ENCODE measurements at regions not wholly inside any gene's neighbourhood (a gene's known extent, or its start where the extent isn't known, plus 50 kb on each side); places are given as distances from the start of the nearest gene placed in this dataset.

DNA sequence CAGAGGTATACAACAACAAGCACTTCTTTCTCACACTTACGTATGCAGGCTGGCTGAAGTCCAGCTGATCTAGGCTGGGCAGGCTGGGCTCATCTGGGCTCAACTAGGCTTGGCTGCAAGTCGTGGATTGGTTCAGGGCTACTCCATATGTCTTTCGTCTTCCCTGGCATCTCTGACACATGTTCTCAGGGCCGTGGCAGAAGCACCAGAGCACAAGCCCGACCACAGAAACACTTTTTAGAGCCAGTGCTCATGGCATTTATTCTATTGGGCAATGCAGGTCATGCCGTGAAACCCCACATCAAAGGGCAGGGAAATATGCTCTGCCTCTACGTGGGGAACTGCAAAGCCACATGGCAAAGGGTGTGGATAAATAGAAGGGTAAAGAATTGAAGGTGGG is 93.8 kb downstream of the RIN2 start:
- peaks cover 5 to 20% (median 10%) of the 10 kb centered on the region in 4 donors for H3K4me1 ChIP-seq
- no peaks in the 10 kb centered on the region for H3K9me3 ChIP-seq
- H3K36me3 ChIP-seq = no peaks in the 10 kb centered on the region
- 69 to 87% (median 75%) methylated on average over 7 of the region's 7 CpGs for WGBS, 5 donors
- no peak for DNase-seq
- TF ChIP-seq POLR2A (IDR thresholded peaks at IDR 0.05) (no peak), EP300 (IDR thresholded peaks at IDR 0.05) (no peak), POLR2AphosphoS5 (IDR thresholded peaks at IDR 0.05) (no peak)
- TF ChIP-seq, protein P1, sequence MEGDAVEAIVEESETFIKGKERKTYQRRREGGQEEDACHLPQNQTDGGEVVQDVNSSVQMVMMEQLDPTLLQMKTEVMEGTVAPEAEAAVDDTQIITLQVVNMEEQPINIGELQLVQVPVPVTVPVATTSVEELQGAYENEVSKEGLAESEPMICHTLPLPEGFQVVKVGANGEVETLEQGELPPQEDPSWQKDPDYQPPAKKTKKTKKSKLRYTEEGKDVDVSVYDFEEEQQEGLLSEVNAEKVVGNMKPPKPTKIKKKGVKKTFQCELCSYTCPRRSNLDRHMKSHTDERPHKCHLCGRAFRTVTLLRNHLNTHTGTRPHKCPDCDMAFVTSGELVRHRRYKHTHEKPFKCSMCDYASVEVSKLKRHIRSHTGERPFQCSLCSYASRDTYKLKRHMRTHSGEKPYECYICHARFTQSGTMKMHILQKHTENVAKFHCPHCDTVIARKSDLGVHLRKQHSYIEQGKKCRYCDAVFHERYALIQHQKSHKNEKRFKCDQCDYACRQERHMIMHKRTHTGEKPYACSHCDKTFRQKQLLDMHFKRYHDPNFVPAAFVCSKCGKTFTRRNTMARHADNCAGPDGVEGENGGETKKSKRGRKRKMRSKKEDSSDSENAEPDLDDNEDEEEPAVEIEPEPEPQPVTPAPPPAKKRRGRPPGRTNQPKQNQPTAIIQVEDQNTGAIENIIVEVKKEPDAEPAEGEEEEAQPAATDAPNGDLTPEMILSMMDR (IDR thresholded peaks at IDR 0.05) = no peak
- intact Hi-C loops (cut with DNase I; ENCODE audit: low total_unique reads) = no loop called here
- H3K27ac ChIP-seq = no peak overlapping the region
- no peaks in the 10 kb centered on the region for H3K27me3 ChIP-seq
- no peak overlapping the region for H3K4me3 ChIP-seq

DNA sequence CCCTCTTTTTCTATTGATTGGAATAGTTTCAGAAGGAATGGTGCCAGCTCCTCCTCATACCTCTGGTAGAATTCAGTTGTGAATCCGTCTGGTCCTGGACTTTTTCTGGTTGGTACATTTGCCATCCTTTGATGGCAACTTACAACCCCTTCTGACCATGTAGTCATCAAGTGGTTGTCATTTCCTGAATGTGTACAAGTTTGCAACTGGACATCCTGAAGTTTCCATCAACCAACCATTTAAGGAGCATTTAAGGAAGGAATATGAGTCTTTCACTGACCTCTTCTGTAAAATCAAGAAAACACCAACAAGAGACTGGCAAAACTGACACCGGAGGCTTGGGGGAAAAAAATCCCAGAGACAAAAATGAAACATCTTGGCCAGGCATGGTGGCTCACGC is 97.4 kb downstream of the RIN2 start:
- no peak overlapping the region for H3K4me3 ChIP-seq
- intact Hi-C loops (cut with DNase I; ENCODE audit: low total_unique reads) = no loop called here
- H3K27me3 ChIP-seq = no peaks in the 10 kb centered on the region
- peaks cover 0 to 7% (median under 1%) of the 10 kb centered on the region in 4 donors for H3K4me1 ChIP-seq
- H3K36me3 ChIP-seq = no peaks in the 10 kb centered on the region
- no peak for DNase-seq
- TF ChIP-seq, protein P1 (IDR thresholded peaks at IDR 0.05) = no peak
- TF ChIP-seq POLR2A (IDR thresholded peaks at IDR 0.05) = no peak
- no peak for TF ChIP-seq EP300 (IDR thresholded peaks at IDR 0.05)
- no peak for TF ChIP-seq POLR2AphosphoS5 (IDR thresholded peaks at IDR 0.05)
- no peak overlapping the region for H3K27ac ChIP-seq
- H3K9me3 ChIP-seq = no peaks in the 10 kb centered on the region
- 93 to 98% (median 94%) methylated on average over 3 of the region's 3 CpGs for WGBS, 5 donors

DNA sequence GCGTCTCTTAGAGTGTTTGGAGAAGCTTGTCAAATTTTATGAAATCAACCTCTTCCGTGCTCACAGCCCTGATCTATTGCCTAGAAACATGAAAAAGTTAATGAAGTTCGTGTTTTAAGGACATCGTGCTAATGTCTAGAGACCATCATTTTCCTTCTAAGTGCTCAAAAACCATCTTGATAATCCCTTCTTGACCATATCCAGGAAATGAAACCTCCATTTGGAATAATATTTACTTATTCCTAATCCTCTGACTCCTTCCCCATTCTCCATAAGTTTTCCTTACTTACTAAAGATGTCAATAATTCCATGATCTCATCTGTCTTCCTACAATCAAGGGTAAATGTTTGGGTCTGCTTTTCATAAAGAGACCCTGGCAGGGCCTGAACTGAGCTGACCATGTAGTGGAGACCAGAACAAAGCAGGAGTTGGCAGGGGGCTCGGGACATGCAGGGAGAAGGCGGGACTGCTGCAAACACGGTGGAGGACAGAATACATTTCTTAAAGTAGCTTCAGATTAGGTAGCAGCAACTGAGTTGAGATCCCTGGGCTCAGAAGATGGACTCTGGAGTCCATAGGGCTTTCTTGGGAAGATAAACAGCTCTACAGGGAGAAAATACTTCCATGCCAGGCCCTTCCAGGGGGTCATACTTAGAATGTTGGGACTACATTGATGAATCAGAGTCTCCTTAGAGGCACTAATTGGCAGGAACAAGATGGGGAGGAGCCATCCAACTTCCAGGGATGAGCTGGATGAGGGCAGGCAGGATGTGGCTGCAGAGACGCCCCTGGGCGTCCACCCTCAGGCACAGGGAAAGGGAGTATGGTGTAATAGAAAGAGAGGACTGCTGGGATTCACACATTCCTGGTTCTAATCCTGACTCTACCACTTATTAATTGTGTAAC is 100.7 kb downstream of the RIN2 start:
- WGBS, 5 donors = 63 to 84% (median 71%) methylated on average over 9 of the region's 9 CpGs
- DNase-seq = no peak
- Histone ChIP-seq H3K9me3 (no peaks in the 10 kb centered on the region), H3K4me3 (no peak overlapping the region), H3K4me1 (peaks cover 0 to 9% (median 0%) of the 10 kb centered on the region in 4 donors), H3K27ac (peak overlapping the region in 4 of 5 donors; percentile 7 to 61 (median 36)), H3K36me3 (no peaks in the 10 kb centered on the region), H3K27me3 (no peaks in the 10 kb centered on the region)
- TF ChIP-seq EP300 (IDR thresholded peaks at IDR 0.05) = no peak
- TF ChIP-seq, protein P1 (IDR thresholded peaks at IDR 0.05) = no peak
- no peak for TF ChIP-seq POLR2AphosphoS5 (IDR thresholded peaks at IDR 0.05)
- TF ChIP-seq POLR2A (IDR thresholded peaks at IDR 0.05) = no peak
- intact Hi-C loops (cut with DNase I; ENCODE audit: low total_unique reads) = no loop called here

DNA sequence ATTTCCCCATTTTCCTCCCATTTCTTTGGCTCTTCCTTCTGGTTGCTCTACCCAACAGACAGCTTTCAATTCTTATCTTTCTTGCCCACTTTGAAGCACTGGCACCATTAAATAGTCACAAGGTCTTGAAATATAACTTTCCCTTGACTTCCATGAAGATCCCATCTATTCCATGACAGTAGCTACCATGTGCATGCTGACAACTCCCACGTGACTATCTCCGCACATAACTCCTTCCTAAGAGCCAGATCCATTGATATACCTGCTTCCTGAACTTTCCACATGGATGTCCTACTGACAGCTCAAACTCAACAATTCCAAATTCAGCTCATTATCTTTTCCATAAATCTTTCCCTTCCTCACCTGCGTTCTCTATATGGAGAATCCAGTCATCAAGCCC is 101.4 kb downstream of the RIN2 start:
- WGBS, 5 donors = 90 to 98% (median 96%) methylated on average over 3 of the region's 3 CpGs
- no peaks in the 10 kb centered on the region for H3K36me3 ChIP-seq
- peaks cover 0 to 13% (median 0%) of the 10 kb centered on the region in 4 donors for H3K4me1 ChIP-seq
- no peak for DNase-seq
- no peak overlapping the region for H3K4me3 ChIP-seq
- peak overlapping the region in 1 of 5 donors; percentile 61 for H3K27ac ChIP-seq
- intact Hi-C loops (cut with DNase I; ENCODE audit: low total_unique reads) = no loop called here
- TF ChIP-seq, protein P1 (IDR thresholded peaks at IDR 0.05) = no peak
- TF ChIP-seq EP300 (IDR thresholded peaks at IDR 0.05) = no peak
- no peak for TF ChIP-seq POLR2A (IDR thresholded peaks at IDR 0.05)
- no peak for TF ChIP-seq POLR2AphosphoS5 (IDR thresholded peaks at IDR 0.05)
- no peaks in the 10 kb centered on the region for H3K9me3 ChIP-seq
- H3K27me3 ChIP-seq = no peaks in the 10 kb centered on the region

Measured in stomach (tissue), 8 donors.